ENCODE measurements at regions not wholly inside any gene's neighbourhood (a gene's known extent, or its start where the extent isn't known, plus 50 kb on each side); places are given as distances from the start of the nearest gene placed in this dataset.

DNA sequence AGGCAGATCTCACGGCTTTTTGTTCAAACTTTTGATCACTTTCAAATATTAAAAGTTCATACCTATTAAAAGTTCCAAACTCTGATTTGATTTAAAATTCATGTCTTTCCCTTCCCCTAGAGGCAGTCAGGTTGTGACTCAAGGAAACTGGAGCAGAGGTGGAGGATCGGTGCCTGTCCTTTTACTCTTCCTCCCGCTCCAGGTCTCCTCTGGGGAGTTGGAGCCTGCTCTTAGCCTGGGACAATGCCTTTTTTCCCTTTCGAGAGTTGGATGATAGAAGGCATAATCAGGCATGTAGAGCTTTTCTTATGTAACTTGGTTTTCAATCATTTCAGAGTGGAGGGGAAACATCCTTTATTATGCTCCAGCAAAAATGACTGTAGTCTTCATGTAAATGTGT, 1706.1 kb upstream of the CELF4 start:
- no peak for TF ChIP-seq POLR2A (IDR thresholded peaks at IDR 0.05)
- TF ChIP-seq EP300 (IDR thresholded peaks at IDR 0.05): no peak
- TF ChIP-seq CTCF (IDR thresholded peaks at IDR 0.05): no peak
